SK-N-SH (cell line): ENCODE measurements at regions not wholly inside any gene's neighbourhood (a gene's known extent, or its start where the extent isn't known, plus 50 kb on each side); places are given as distances from the start of the nearest gene placed in this dataset.

Experiments
- CTCF ChIA-PET: fragments of 300-600, 350-600 bp; formaldehyde crosslinking; extraction: SDS; loops from one replicate; lab custom pipeline; 2021; lab: Yijun Ruan, JAX
- POLR2A ChIA-PET: fragments of 350-600 bp; sonication (Branson Sonifier 250); formaldehyde crosslinking; extraction: SDS; loops from one replicate; lab custom pipeline; 2020; ENCODE audit warnings: antibody characterized with exemption, inconsistent platforms; lab: Yijun Ruan, JAX
- DNase-seq: peaks from one replicate; pipeline ENCODE4 v3.0.0; 2012
- H2AFZ ChIP-seq: fragments of 200-600 bp; sonication (generic); 2 replicates; pipeline ENCODE4 v1.8.1; 2016; ENCODE audit warnings: antibody characterized with exemption, mild to moderate bottlenecking, low read depth
- H3F3A ChIP-seq: fragments of 200-600 bp; sonication (generic); replicated peaks from 2 replicates; pipeline ENCODE3; 2016; ENCODE audit warnings: antibody characterized with exemption, mild to moderate bottlenecking; ENCODE audit not compliant: insufficient read depth
- H3K27ac ChIP-seq, 2 experiments: fragments of 200-500 bp in 1 of 2; fragments of 200-600 bp in 1 of 2; sonication (Bioruptor generic) in 1 of 2; sonication (generic), shearing (Covaris generic) in 1 of 2; 2 replicates each; pipeline versions ENCODE4 v1.5.1 to v1.6.1; 2014 to 2016; ENCODE audit warnings: low read depth in 2 of 2, inconsistent platforms in 1 of 2, low read length in 1 of 2, mild to moderate bottlenecking in 1 of 2, mixed read lengths in 1 of 2
- H3K27me3 ChIP-seq: fragments of 200-600 bp; sonication (generic), shearing (Covaris generic); 2 replicates; pipeline ENCODE4 v1.6.1; 2016; ENCODE audit warnings: mixed run types; ENCODE audit not compliant: insufficient read depth
- H3K36me3 ChIP-seq, 2 experiments: fragments of 200-500 bp in 1 of 2; fragments of 200-600 bp in 1 of 2; sonication (Bioruptor generic) in 1 of 2; sonication (generic) in 1 of 2; replicated peaks in 1 of 2; 2 replicates each; pipeline versions ENCODE3 to v1.5.1; 2014 to 2016; ENCODE audit warnings: low read length in 1 of 2, mild to moderate bottlenecking in 1 of 2; ENCODE audit not compliant: insufficient read depth in 2 of 2, control insufficient read depth in 1 of 2
- H3K4me1 ChIP-seq, 2 experiments: fragments of 200-500 bp in 1 of 2; fragments of 200-600 bp in 1 of 2; sonication (Bioruptor generic) in 1 of 2; sonication (generic), shearing (Covaris generic) in 1 of 2; 2 replicates each; pipeline versions ENCODE4 v1.5.1 to v1.6.1; 2014 to 2016; ENCODE audit warnings: low read depth in 1 of 2, low read length in 1 of 2, mixed run types in 1 of 2; ENCODE audit not compliant: insufficient read depth in 2 of 2, control insufficient read depth in 1 of 2
- H3K4me2 ChIP-seq: fragments of 200-600 bp; sonication (generic), shearing (Covaris generic); 2 replicates; pipeline ENCODE4 v1.6.1; 2017; ENCODE audit warnings: mixed run types
- H3K4me3 ChIP-seq, 2 experiments: fragments of 200-500 bp in 1 of 2; fragments of 200-600 bp in 1 of 2; sonication (Bioruptor generic) in 1 of 2; sonication (generic), shearing (Covaris generic) in 1 of 2; 2 replicates each; pipeline versions ENCODE4 v1.5.1 to v1.8.1; 2014 to 2016; ENCODE audit warnings: low read depth in 2 of 2, inconsistent platforms in 1 of 2, low read length in 1 of 2, mild to moderate bottlenecking in 1 of 2, mixed read lengths in 1 of 2, moderate library complexity in 1 of 2
- H3K79me2 ChIP-seq: fragments of 200-600 bp; sonication (generic); 2 replicates; pipeline ENCODE4 v1.8.1; 2017; ENCODE audit warnings: mild to moderate bottlenecking; ENCODE audit not compliant: insufficient read depth
- H3K9ac ChIP-seq: fragments of 200-600 bp; sonication (generic); 2 replicates; pipeline ENCODE4 v1.6.1; 2017; ENCODE audit warnings: mixed run types
- H3K9me2 ChIP-seq: fragments of 200-600 bp; sonication (generic); 2 replicates; pipeline ENCODE4 v1.6.1; 2017; ENCODE audit warnings: mixed run types
- H3K9me3 ChIP-seq: fragments of 200-600 bp; sonication (generic); 2 replicates; pipeline ENCODE4 v1.6.1; 2017; ENCODE audit warnings: mixed run types, mild to moderate bottlenecking, moderate library complexity
- H4K20me1 ChIP-seq: fragments of 200-600 bp; sonication (generic); 2 replicates; pipeline ENCODE4 v1.6.1; 2017; ENCODE audit warnings: mild to moderate bottlenecking, mixed run types; ENCODE audit not compliant: insufficient read depth
- ELF1 ChIP-seq: IDR thresholded peaks from 2 replicates; pipeline ENCODE4 v1.4.0; 2012
- EZH2phosphoT487 ChIP-seq: fragments of 200-600 bp; sonication (generic); IDR thresholded peaks from 2 replicates; pipeline ENCODE4 v1.6.1; 2017; ENCODE audit warnings: low read depth, mixed run types, mild to moderate bottlenecking, antibody characterized with exemption, moderate library complexity, borderline replicate concordance
- FOXM1 ChIP-seq: IDR thresholded peaks from 2 replicates; pipeline ENCODE4 v1.4.0; 2012; ENCODE audit warnings: low read depth, mild to moderate bottlenecking
- GABPA ChIP-seq: IDR thresholded peaks from 2 replicates; pipeline ENCODE4 v1.4.0; 2012; ENCODE audit warnings: low read depth, mild to moderate bottlenecking
- JUND ChIP-seq: IDR thresholded peaks from 2 replicates; pipeline ENCODE4 v1.4.0; 2012
- MEF2A ChIP-seq: IDR thresholded peaks from 2 replicates; pipeline ENCODE4 v1.4.0; 2012; ENCODE audit warnings: low read depth, borderline replicate concordance
- NFIC ChIP-seq: IDR thresholded peaks from 2 replicates; pipeline ENCODE4 v1.4.0; 2012; ENCODE audit warnings: borderline replicate concordance
- NRF1 ChIP-seq: IDR thresholded peaks from 2 replicates; pipeline ENCODE4 v1.6.1; 2012; ENCODE audit warnings: low read depth, mild to moderate bottlenecking, low read length
- RAD21 ChIP-seq: IDR thresholded peaks from 2 replicates; pipeline ENCODE4 v1.6.1; 2012; ENCODE audit warnings: mild to moderate bottlenecking, low read length
- RCOR1 ChIP-seq: fragments of 150-350 bp; IDR thresholded peaks from 2 replicates; pipeline ENCODE4 v1.6.1; 2017; ENCODE audit warnings: antibody characterized with exemption, low read length
- RFX5 ChIP-seq: IDR thresholded peaks from 2 replicates; pipeline ENCODE4 v1.6.1; 2012; ENCODE audit warnings: mild to moderate bottlenecking, improper control_type of control experiment, low read length
- SIN3A ChIP-seq: IDR thresholded peaks from 2 replicates; pipeline ENCODE4 v1.6.1; 2012; ENCODE audit warnings: low read depth, mild to moderate bottlenecking, low read length, moderate library complexity, borderline replicate concordance
- SMC3 ChIP-seq: IDR thresholded peaks from 2 replicates; pipeline ENCODE4 v1.6.1; 2012; ENCODE audit warnings: low read depth, low read length, improper control_type of control experiment
- TAF1 ChIP-seq: IDR thresholded peaks from 2 replicates; pipeline ENCODE4 v1.6.1; 2012; ENCODE audit warnings: low read depth, mild to moderate bottlenecking, low read length, moderate library complexity, borderline replicate concordance
- whole genome bisulfite sequencing: methylation state at CpG from one replicate; pipeline ENCODE4 v1.1.6; 2017; ENCODE audit warnings: low lambda C conversion rate; 5-methylcytosine and 5-hydroxymethylcytosine counted together
- TF ChIP-seq, protein P1 (sequence below): IDR thresholded peaks from 2 replicates; pipeline ENCODE4 v1.4.0; 2012; ENCODE audit warnings: low read depth, borderline replicate concordance
- TF ChIP-seq, protein P2 (sequence below): fragments of 200-600 bp; sonication (generic); IDR thresholded peaks from 2 replicates; pipeline ENCODE4 v1.6.1; 2017; ENCODE audit warnings: antibody characterized with exemption, mild to moderate bottlenecking, moderate library complexity
- TF ChIP-seq, protein P3 (sequence below): fragments of 150-350 bp; IDR thresholded peaks from 2 replicates; pipeline ENCODE4 v1.6.1; 2016; ENCODE audit warnings: mild to moderate bottlenecking, low read depth, low read length
- TF ChIP-seq, protein P4 (sequence below): IDR thresholded peaks from 2 replicates; pipeline ENCODE4; 2012
- TF ChIP-seq, protein P5 (sequence below): IDR thresholded peaks from 2 replicates; pipeline ENCODE4 v1.6.1; 2012; ENCODE audit warnings: mild to moderate bottlenecking, low read depth, low read length, moderate library complexity

DNA sequence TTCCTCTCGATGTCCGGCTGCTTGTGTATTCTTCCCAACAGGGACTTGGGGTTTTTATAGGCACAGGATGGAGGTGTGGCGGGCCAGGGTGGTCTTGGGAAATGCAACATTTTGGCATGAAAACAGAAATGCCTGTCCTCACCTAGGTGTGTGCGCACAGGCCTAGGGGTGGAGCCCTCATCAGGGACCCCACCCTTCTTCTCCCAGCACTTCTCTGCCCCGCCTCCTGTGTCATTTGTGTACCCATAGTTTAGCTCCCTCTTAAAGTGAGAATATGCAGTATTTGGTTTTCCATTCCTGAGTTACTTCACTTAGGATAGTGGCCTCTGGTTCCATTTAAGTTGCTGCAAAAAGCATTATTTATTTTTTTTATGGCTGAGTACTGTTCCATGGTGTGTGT, 90.2 kb upstream of the ITGB1 start (continued):
- TF ChIP-seq, protein P1, sequence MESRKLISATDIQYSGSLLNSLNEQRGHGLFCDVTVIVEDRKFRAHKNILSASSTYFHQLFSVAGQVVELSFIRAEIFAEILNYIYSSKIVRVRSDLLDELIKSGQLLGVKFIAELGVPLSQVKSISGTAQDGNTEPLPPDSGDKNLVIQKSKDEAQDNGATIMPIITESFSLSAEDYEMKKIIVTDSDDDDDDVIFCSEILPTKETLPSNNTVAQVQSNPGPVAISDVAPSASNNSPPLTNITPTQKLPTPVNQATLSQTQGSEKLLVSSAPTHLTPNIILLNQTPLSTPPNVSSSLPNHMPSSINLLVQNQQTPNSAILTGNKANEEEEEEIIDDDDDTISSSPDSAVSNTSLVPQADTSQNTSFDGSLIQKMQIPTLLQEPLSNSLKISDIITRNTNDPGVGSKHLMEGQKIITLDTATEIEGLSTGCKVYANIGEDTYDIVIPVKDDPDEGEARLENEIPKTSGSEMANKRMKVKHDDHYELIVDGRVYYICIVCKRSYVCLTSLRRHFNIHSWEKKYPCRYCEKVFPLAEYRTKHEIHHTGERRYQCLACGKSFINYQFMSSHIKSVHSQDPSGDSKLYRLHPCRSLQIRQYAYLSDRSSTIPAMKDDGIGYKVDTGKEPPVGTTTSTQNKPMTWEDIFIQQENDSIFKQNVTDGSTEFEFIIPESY: no peak
- TF ChIP-seq SIN3A: no peak
- no peak for TF ChIP-seq RAD21
- TF ChIP-seq, protein P2, sequence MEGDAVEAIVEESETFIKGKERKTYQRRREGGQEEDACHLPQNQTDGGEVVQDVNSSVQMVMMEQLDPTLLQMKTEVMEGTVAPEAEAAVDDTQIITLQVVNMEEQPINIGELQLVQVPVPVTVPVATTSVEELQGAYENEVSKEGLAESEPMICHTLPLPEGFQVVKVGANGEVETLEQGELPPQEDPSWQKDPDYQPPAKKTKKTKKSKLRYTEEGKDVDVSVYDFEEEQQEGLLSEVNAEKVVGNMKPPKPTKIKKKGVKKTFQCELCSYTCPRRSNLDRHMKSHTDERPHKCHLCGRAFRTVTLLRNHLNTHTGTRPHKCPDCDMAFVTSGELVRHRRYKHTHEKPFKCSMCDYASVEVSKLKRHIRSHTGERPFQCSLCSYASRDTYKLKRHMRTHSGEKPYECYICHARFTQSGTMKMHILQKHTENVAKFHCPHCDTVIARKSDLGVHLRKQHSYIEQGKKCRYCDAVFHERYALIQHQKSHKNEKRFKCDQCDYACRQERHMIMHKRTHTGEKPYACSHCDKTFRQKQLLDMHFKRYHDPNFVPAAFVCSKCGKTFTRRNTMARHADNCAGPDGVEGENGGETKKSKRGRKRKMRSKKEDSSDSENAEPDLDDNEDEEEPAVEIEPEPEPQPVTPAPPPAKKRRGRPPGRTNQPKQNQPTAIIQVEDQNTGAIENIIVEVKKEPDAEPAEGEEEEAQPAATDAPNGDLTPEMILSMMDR: no peak
- TF ChIP-seq ELF1: no peak
- TF ChIP-seq RFX5: no peak
- TF ChIP-seq GABPA: no peak
- TF ChIP-seq TAF1: no peak

DNA sequence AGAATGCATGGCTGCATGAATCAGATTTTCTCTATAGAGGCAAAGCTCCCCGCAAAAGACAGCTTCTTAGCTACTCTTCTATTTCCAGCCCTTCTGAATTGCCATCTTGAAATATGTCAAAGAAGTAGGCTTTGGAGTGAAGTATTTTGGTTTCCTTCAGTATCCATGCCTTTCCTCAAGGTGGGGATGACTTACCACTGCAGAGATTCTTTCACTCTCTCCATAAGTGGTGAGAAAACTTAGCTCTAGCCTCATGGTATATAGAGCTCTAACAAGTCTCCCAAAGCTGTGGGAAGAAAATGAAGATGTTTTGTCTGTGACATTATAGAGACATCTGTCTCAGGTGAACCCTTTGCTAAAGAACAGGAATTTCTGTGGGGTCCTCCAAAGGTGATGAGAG, 89.6 kb upstream of the ITGB1 start:
- Histone ChIP-seq H3F3A (no peaks in the 10 kb centered on the region), H3K4me3 (no peak overlapping the region), H2AFZ (no peak overlapping the region), H3K9me3 (no peaks in the 10 kb centered on the region), H3K27ac (no peak overlapping the region), H4K20me1 (no peaks in the 10 kb centered on the region), H3K4me2 (no peak overlapping the region), H3K9ac (no peak overlapping the region), H3K4me1 (no peaks in the 10 kb centered on the region), H3K36me3 (no peaks in the 10 kb centered on the region), H3K9me2 (no peaks in the 10 kb centered on the region), H3K79me2 (no peaks in the 10 kb centered on the region), H3K27me3 (no peaks in the 10 kb centered on the region)
- TF ChIP-seq, protein P3, sequence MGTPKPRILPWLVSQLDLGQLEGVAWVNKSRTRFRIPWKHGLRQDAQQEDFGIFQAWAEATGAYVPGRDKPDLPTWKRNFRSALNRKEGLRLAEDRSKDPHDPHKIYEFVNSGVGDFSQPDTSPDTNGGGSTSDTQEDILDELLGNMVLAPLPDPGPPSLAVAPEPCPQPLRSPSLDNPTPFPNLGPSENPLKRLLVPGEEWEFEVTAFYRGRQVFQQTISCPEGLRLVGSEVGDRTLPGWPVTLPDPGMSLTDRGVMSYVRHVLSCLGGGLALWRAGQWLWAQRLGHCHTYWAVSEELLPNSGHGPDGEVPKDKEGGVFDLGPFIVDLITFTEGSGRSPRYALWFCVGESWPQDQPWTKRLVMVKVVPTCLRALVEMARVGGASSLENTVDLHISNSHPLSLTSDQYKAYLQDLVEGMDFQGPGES: no peak
- TF ChIP-seq EZH2phosphoT487: no peak
- no peak for TF ChIP-seq NFIC
- no peak for TF ChIP-seq NRF1
- no peak for TF ChIP-seq RFX5
- TF ChIP-seq, protein P4, sequence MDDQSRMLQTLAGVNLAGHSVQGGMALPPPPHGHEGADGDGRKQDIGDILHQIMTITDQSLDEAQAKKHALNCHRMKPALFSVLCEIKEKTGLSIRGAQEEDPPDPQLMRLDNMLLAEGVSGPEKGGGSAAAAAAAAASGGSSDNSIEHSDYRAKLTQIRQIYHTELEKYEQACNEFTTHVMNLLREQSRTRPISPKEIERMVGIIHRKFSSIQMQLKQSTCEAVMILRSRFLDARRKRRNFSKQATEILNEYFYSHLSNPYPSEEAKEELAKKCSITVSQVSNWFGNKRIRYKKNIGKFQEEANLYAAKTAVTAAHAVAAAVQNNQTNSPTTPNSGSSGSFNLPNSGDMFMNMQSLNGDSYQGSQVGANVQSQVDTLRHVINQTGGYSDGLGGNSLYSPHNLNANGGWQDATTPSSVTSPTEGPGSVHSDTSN: no peak
- no peak for TF ChIP-seq SMC3
- TF ChIP-seq MEF2A: no peak
- no peak for TF ChIP-seq TAF1
- no peak for TF ChIP-seq JUND
- TF ChIP-seq, protein P5, sequence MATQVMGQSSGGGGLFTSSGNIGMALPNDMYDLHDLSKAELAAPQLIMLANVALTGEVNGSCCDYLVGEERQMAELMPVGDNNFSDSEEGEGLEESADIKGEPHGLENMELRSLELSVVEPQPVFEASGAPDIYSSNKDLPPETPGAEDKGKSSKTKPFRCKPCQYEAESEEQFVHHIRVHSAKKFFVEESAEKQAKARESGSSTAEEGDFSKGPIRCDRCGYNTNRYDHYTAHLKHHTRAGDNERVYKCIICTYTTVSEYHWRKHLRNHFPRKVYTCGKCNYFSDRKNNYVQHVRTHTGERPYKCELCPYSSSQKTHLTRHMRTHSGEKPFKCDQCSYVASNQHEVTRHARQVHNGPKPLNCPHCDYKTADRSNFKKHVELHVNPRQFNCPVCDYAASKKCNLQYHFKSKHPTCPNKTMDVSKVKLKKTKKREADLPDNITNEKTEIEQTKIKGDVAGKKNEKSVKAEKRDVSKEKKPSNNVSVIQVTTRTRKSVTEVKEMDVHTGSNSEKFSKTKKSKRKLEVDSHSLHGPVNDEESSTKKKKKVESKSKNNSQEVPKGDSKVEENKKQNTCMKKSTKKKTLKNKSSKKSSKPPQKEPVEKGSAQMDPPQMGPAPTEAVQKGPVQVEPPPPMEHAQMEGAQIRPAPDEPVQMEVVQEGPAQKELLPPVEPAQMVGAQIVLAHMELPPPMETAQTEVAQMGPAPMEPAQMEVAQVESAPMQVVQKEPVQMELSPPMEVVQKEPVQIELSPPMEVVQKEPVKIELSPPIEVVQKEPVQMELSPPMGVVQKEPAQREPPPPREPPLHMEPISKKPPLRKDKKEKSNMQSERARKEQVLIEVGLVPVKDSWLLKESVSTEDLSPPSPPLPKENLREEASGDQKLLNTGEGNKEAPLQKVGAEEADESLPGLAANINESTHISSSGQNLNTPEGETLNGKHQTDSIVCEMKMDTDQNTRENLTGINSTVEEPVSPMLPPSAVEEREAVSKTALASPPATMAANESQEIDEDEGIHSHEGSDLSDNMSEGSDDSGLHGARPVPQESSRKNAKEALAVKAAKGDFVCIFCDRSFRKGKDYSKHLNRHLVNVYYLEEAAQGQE: no peak
- TF ChIP-seq, protein P2: no peak
- no peak for TF ChIP-seq FOXM1
- no peak for TF ChIP-seq RCOR1
- 100% methylated on average over 1 of the region's 1 CpG for WGBS
- ChIA-PET CTCF (interaction anchor here (0.8 kb wide), 1 partner anchor 13 kb away, joined by 3 read pairs; no protein-coding TSS in a partner anchor), POLR2A (no interaction called here)
- DNase-seq: no peak
